IMR-90 (cell line): ENCODE measurements at regions not wholly inside any gene's neighbourhood (a gene's known extent, or its start where the extent isn't known, plus 50 kb on each side); places are given as distances from the start of the nearest gene placed in this dataset.

ENCODE experiments used
- ATAC-seq: fragments of 200-7000 bp; cut with Tn5 transposase; 2 replicates; pipeline ENCODE4 v1.9.1; 2020; ENCODE audit warnings: low read depth, mild to moderate bottlenecking, moderate library complexity
- BruUV-seq: library from RNA; stranded (reverse); fragments of 400-500 nt; replicated peaks from 2 replicates; lab custom pipeline; 2021; lab: Mats Ljungman, UMichigan
- CTCF ChIA-PET: fragments of 300-600 bp; formaldehyde crosslinking; extraction: SDS; loops from one replicate; lab custom pipeline; 2021; ENCODE audit warnings: antibody characterized with exemption; lab: Yijun Ruan, JAX
- POLR2A ChIA-PET: fragments of 300-600 bp; sonication (Branson Sonifier 250); formaldehyde crosslinking; loops from one replicate; lab custom pipeline; 2022; ENCODE audit warnings: antibody characterized with exemption; ENCODE audit not compliant: unreplicated experiment; lab: Charles Lee
- DNase-seq: peaks from one replicate; pipeline ENCODE4 v3.0.0; 2013
- H2AFZ ChIP-seq: replicated peaks from 2 replicates; pipeline ENCODE3; 2013; ENCODE audit warnings: low read length, mild to moderate bottlenecking; ENCODE audit not compliant: poor library complexity
- H2AK5ac ChIP-seq: 2 replicates; pipeline ENCODE4 v1.6.1; 2013; ENCODE audit warnings: low read depth, low read length, inconsistent platforms
- H2AK9ac ChIP-seq: replicated peaks from 2 replicates; pipeline ENCODE3; 2013; ENCODE audit warnings: mild to moderate bottlenecking, low read depth, low read length, moderate library complexity; ENCODE audit not compliant: poor library complexity
- H2BK120ac ChIP-seq: 2 replicates; pipeline ENCODE4 v1.6.1; 2013; ENCODE audit warnings: low read depth, low read length, inconsistent platforms
- H2BK15ac ChIP-seq: 3 replicates; pipeline ENCODE4 v1.6.1; 2013; ENCODE audit warnings: low read depth, low read length, inconsistent platforms
- H2BK20ac ChIP-seq: 2 replicates; pipeline ENCODE4 v1.6.1; 2013; ENCODE audit warnings: low read depth, mild to moderate bottlenecking, inconsistent platforms, low read length, moderate library complexity
- H2BK5ac ChIP-seq: 2 replicates; pipeline ENCODE4 v1.6.1; 2013; ENCODE audit warnings: mild to moderate bottlenecking, low read depth, low read length, inconsistent platforms; ENCODE audit not compliant: poor library complexity, severe bottlenecking
- H3K14ac ChIP-seq: replicated peaks from 2 replicates; pipeline ENCODE4 v1.6.1; 2013; ENCODE audit warnings: low read depth, low read length, inconsistent platforms
- H3K18ac ChIP-seq: 2 replicates; pipeline ENCODE4 v1.6.1; 2013; ENCODE audit warnings: low read depth, low read length, control low read depth
- H3K23ac ChIP-seq: 2 replicates; pipeline ENCODE4 v1.6.1; 2013; ENCODE audit warnings: low read depth, low read length, inconsistent platforms
- H3K27ac ChIP-seq: 2 replicates; pipeline ENCODE4 v1.5.1; 2013; ENCODE audit warnings: mild to moderate bottlenecking, control low read depth, low read length; ENCODE audit not compliant: insufficient read depth
- H3K27me3 ChIP-seq: 2 replicates; pipeline ENCODE4 v1.6.1; 2013; ENCODE audit warnings: low read length; ENCODE audit not compliant: control insufficient read depth, insufficient read depth
- H3K36me3 ChIP-seq: 2 replicates; pipeline ENCODE4 v1.6.1; 2013; ENCODE audit warnings: low read length, mixed read lengths; ENCODE audit not compliant: control insufficient read depth, insufficient read depth
- H3K4ac ChIP-seq: 2 replicates; pipeline ENCODE4 v1.6.1; 2013; ENCODE audit warnings: low read depth, low read length, inconsistent platforms
- H3K4me1 ChIP-seq: 2 replicates; pipeline ENCODE4 v1.6.1; 2013; ENCODE audit warnings: low read length, mixed read lengths; ENCODE audit not compliant: control insufficient read depth, insufficient read depth
- H3K4me2 ChIP-seq: 2 replicates; pipeline ENCODE4 v1.6.1; 2013; ENCODE audit warnings: low read depth, mild to moderate bottlenecking, control low read depth, low read length, moderate library complexity
- H3K4me3 ChIP-seq: 2 replicates; pipeline ENCODE4 v1.5.1; 2013; ENCODE audit warnings: low read depth, mild to moderate bottlenecking, control low read depth, low read length, moderate library complexity; ENCODE audit not compliant: insufficient read depth
- H3K56ac ChIP-seq: 2 replicates; pipeline ENCODE4 v1.6.1; 2013; ENCODE audit warnings: low read length, inconsistent platforms; ENCODE audit not compliant: insufficient read depth; ENCODE audit errors: extremely low read depth
- H3K79me1 ChIP-seq, 2 experiments: 2 replicates each; pipeline ENCODE4 v1.6.1; 2013; ENCODE audit warnings: low read length in 2 of 2, inconsistent platforms in 1 of 2, low read depth in 1 of 2
- H3K9ac ChIP-seq: 2 replicates; pipeline ENCODE4 v1.6.1; 2013; ENCODE audit warnings: low read depth, low read length, control low read depth
- H3K9me1 ChIP-seq: 2 replicates; pipeline ENCODE4 v1.6.1; 2013; ENCODE audit warnings: low read length, inconsistent platforms; ENCODE audit not compliant: insufficient read depth
- H3K9me3 ChIP-seq: 2 replicates; pipeline ENCODE4 v1.6.1; 2013; ENCODE audit warnings: low read length; ENCODE audit not compliant: control insufficient read depth, insufficient read depth
- H4K20me1 ChIP-seq: 2 replicates; pipeline ENCODE4 v1.6.1; 2013; ENCODE audit warnings: low read length, inconsistent platforms; ENCODE audit not compliant: insufficient read depth
- H4K5ac ChIP-seq: 2 replicates; pipeline ENCODE4 v1.6.1; 2013; ENCODE audit warnings: mild to moderate bottlenecking, low read depth, low read length, control low read depth
- H4K8ac ChIP-seq, 2 experiments: 2 replicates each; pipeline ENCODE4 v1.6.1; 2013; ENCODE audit warnings: low read depth in 2 of 2, low read length in 2 of 2, control low read depth in 1 of 2, inconsistent platforms in 1 of 2
- H4K91ac ChIP-seq: 2 replicates; pipeline ENCODE4 v1.6.1; 2013; ENCODE audit warnings: low read depth, low read length, inconsistent platforms; ENCODE audit not compliant: insufficient read depth
- CEBPB ChIP-seq: IDR thresholded peaks from 2 replicates; pipeline ENCODE4 v1.6.1; 2012; ENCODE audit warnings: low read depth, low read length, improper control_type of control experiment
- POLR2A ChIP-seq: IDR thresholded peaks from 2 replicates; pipeline ENCODE4 v1.6.1; 2012; ENCODE audit warnings: mild to moderate bottlenecking, low read depth, low read length
- WGBS, 2 experiments: methylation state at CpG; one replicate each; pipeline versions ENCODE4 v1.1.5 to v1.1.7; 2013; ENCODE audit warnings: missing lambda C conversion rate in 2 of 2; ENCODE audit not compliant: insufficient read length in 1 of 2; ENCODE audit errors: extremely low coverage in 2 of 2; 5-methylcytosine and 5-hydroxymethylcytosine counted together
- dilution Hi-C: fragments of 300-500 bp; cut with HindIII; formaldehyde crosslinking; loops from one replicate; pipeline ENCODE4 v1.14.3; 2018; ENCODE audit warnings: low sequenced_read_pairs; ENCODE audit not compliant: unreplicated experiment
- in situ Hi-C: fragments of 300-500 bp; cut with MboI; formaldehyde crosslinking; loops from 3 replicates; pipeline ENCODE4 v1.14.3; 2019; ENCODE audit warnings: low sequenced_read_pairs, inconsistent platforms, mixed read lengths
- intact Hi-C: fragments of 100-400 bp; cut with micrococcal nuclease; formaldehyde crosslinking; loops from 2 replicates; pipeline ENCODE4 v1.10.0; 2022

DNA sequence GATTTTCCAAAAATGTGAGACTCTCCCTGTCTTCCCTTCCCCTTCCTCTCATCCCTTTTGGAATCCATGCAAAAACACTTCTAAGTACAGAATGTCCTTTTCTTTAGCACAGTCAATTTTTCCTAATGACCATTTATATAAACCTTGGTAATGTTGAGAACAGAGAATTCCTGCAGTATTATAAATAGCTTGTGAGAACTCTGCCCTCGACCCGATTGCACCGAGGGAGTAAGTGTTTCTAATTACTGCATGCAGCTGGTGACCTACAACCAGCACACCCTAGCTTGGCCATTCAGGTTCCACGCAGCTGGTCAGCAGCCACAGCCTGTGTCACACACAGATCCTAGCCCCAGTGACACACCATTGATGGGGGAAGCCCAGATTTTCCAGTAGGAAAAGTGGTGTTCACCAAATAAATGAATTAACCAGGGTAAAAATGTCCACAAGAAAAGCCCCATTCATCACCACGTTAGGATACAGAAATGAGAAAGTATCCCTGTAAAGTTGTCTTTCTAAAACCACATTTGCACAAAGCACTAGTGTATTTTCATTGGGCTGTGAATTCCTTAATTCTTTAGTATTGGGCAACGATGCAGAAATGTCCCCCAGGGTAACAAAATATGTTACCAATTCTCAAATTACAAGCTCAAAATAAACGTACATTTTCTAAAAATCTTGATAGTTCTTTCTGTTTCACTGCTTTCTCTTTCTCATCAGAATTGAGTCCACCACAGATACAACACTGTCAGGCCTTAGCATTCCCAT lies 499.0 kb upstream of the KLF6 start:
- ATAC-seq, result peak; percentile 63
- peak overlapping the region; percentile 96 for H3K14ac ChIP-seq
- H3K18ac ChIP-seq, result peak overlapping the region; percentile 97
- no peaks in the 10 kb centered on the region for H3K36me3 ChIP-seq
- CTCF ChIA-PET, result interaction anchor here (0.6 kb wide), 1 partner anchor 531 kb away, joined by 3 read pairs; no protein-coding TSS in a partner anchor
- POLR2A ChIA-PET, result no interaction called here
- DNase-seq, result peak; percentile 82
- H4K8ac ChIP-seq, result peak overlapping the region; percentile 21 to 87; a peak in 3 of 4 replicates
- no CpG with 5 or more reads among the region's 7 CpGs for WGBS, 2 experiments
- no peaks in the 10 kb centered on the region; a peak in 1 of 4 replicates for H3K79me1 ChIP-seq
- H3K56ac ChIP-seq, result 0 out of 2 replicates have a peak overlapping the region, but pooled peaks have one; percentile 19
- peak overlapping the region; percentile 77 for H2AK9ac ChIP-seq
- H2BK20ac ChIP-seq, result peak overlapping the region; percentile 97
- peaks cover 25% of the 10 kb centered on the region for H3K9me1 ChIP-seq
- peak overlapping the region; percentile 13; the same call in 1 of the 2 replicates for H3K9ac ChIP-seq
- H3K4me1 ChIP-seq, result peaks cover 27% of the 10 kb centered on the region
- H2AFZ ChIP-seq, result peak overlapping the region; percentile 68
- dilution Hi-C loops, result no loop called here
- no peaks in the 10 kb centered on the region for H4K20me1 ChIP-seq
- H2BK120ac ChIP-seq, result peak overlapping the region; percentile 94
- in situ Hi-C loops, result no loop called here
- peak overlapping the region; percentile 94; the same call in 1 of the 2 replicates for H3K23ac ChIP-seq
- peak overlapping the region; percentile 99 for H2BK15ac ChIP-seq
- H4K91ac ChIP-seq, result peak overlapping the region; percentile 59; the same call in 1 of the 2 replicates
- H4K5ac ChIP-seq, result peak overlapping the region; percentile 82
- peak overlapping the region; percentile 95; the same call in 1 of the 2 replicates for H2AK5ac ChIP-seq
- no peak overlapping the region for H3K4me3 ChIP-seq
- H3K4me2 ChIP-seq, result peak overlapping the region; percentile 55
- no peaks in the 10 kb centered on the region for H3K9me3 ChIP-seq
- BruUV-seq, result no TSS peak
- H3K27me3 ChIP-seq, result no peaks in the 10 kb centered on the region
- TF ChIP-seq CEBPB (peak; percentile 63), POLR2A (no peak)
- intact Hi-C loops, result no loop called here
- peak overlapping the region; percentile 91 for H2BK5ac ChIP-seq
- H3K27ac ChIP-seq, result peak overlapping the region; percentile 71; the same call in 1 of the 2 replicates
- H3K4ac ChIP-seq, result peak overlapping the region; percentile 83
